ENCODE measurements at regions not wholly inside any gene's neighbourhood (a gene's known extent, or its start where the extent isn't known, plus 50 kb on each side); places are given as distances from the start of the nearest gene placed in this dataset.

GRCh38 chr21:38083535-38083934, 167.3 kb upstream of the KCNJ6 start:
- TF ChIP-seq KLF16 (tag by site-specific recombination; IDR thresholded peaks at IDR 0.05), result no peak
- no peak for TF ChIP-seq ZFP37 (tag by site-specific recombination; IDR thresholded peaks at IDR 0.05)
- TF ChIP-seq ZNF132 (tag by site-specific recombination; IDR thresholded peaks at IDR 0.05; ENCODE audit: borderline replicate concordance), result no peak
- no peak for TF ChIP-seq ZNF302 (tag by site-specific recombination; IDR thresholded peaks at IDR 0.05; ENCODE audit: low read depth)
- TF ChIP-seq ZNF174 (tag by site-specific recombination; IDR thresholded peaks at IDR 0.05), result no peak
- no peak for TF ChIP-seq ZNF404 (tag by site-specific recombination; IDR thresholded peaks at IDR 0.05)
- TF ChIP-seq ZNF792 (tag by site-specific recombination; IDR thresholded peaks at IDR 0.05), result no peak
- TF ChIP-seq, protein P1, sequence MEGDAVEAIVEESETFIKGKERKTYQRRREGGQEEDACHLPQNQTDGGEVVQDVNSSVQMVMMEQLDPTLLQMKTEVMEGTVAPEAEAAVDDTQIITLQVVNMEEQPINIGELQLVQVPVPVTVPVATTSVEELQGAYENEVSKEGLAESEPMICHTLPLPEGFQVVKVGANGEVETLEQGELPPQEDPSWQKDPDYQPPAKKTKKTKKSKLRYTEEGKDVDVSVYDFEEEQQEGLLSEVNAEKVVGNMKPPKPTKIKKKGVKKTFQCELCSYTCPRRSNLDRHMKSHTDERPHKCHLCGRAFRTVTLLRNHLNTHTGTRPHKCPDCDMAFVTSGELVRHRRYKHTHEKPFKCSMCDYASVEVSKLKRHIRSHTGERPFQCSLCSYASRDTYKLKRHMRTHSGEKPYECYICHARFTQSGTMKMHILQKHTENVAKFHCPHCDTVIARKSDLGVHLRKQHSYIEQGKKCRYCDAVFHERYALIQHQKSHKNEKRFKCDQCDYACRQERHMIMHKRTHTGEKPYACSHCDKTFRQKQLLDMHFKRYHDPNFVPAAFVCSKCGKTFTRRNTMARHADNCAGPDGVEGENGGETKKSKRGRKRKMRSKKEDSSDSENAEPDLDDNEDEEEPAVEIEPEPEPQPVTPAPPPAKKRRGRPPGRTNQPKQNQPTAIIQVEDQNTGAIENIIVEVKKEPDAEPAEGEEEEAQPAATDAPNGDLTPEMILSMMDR (tag by site-specific recombination; IDR thresholded peaks at IDR 0.05), result no peak
- TF ChIP-seq ZNF416 (tag by site-specific recombination; IDR thresholded peaks at IDR 0.05), result no peak
- TF ChIP-seq SP2 (tag by site-specific recombination; IDR thresholded peaks at IDR 0.05), result no peak
- TF ChIP-seq ZNF274 (IDR thresholded peaks at IDR 0.05; ENCODE audit: low read length), result no peak
- no peak for TF ChIP-seq ZNF274 (tag by site-specific recombination; IDR thresholded peaks at IDR 0.05; ENCODE audit: borderline replicate concordance)
